ENCODE measurements at regions not wholly inside any gene's neighbourhood (a gene's known extent, or its start where the extent isn't known, plus 50 kb on each side); places are given as distances from the start of the nearest gene placed in this dataset.
A peak's percentile ranks its signal among the peaks of the same experiment; 100 is the strongest.

- DNase-seq (ENCODE audit: low read depth, low spot score): peak; percentile 26
Observed at GRCh38 chr2:164205347-164205746, 415.9 kb downstream of the GRB14 start.

GRCh38 chr2:164203131-164203530 lies 418.2 kb downstream of the GRB14 start:
- in situ Hi-C loops (cut with HindIII; ENCODE audit: low pct_unique_long_range_greater_than_20kb, low sequenced_read_pairs): no loop called here

More at GRCh38 chr2:164205347-164205746, 415.9 kb downstream of the GRB14 start:
- in situ Hi-C loops (cut with HindIII; ENCODE audit: low pct_unique_long_range_greater_than_20kb, low sequenced_read_pairs): no loop called here

GRCh38 chr2:164198256-164198655 lies 423.0 kb downstream of the GRB14 start:
- in situ Hi-C loops (cut with HindIII; ENCODE audit: low pct_unique_long_range_greater_than_20kb, low sequenced_read_pairs): no loop called here
- DNase-seq (ENCODE audit: low read depth, low spot score): no peak

More at GRCh38 chr2:164203131-164203530, 418.2 kb downstream of the GRB14 start:
- DNase-seq (ENCODE audit: low read depth, low spot score): no peak

DNA sequence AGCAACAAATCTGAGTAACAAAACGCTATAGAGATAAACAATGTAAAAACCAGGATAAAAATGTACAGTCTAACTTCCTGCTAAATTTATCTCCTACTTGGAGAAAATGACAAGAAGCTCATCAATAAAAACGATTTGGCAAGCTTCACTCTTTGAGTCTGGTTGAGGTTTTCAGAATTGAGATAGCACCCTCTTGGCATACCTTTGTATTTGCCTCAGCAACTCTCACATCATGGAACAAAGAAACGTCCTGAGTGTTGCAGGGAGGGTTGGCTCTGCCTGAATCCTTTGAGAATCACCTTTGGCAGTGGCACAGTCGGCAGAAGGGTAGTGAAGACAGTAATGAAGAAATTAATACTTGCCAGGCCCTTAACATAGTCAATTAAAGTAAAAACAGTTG lies 430.6 kb downstream of the GRB14 start:
- DNase-seq (ENCODE audit: low read depth, low spot score): no peak
- in situ Hi-C loops (cut with HindIII; ENCODE audit: low pct_unique_long_range_greater_than_20kb, low sequenced_read_pairs): no loop called here

DNA sequence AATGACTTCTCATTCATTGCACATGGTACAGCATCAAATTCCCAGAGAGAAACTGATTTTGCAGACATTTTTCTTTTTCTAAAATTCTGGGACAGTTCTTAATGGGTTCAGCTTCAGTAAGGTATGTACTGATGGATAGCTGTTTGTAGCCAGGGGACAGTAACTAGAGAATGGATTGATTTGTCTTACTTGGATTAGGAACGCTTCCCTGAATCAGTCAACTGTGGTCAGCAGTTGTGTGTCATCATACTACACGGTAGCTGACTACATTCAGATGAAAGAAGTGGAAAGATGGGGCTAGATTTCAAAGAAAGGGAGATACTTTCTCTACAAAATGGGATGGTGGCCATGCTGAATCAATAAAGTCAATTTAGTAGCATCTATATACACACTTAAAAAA lies 431.4 kb downstream of the GRB14 start:
- DNase-seq (ENCODE audit: low read depth, low spot score): no peak
- in situ Hi-C loops (cut with HindIII; ENCODE audit: low pct_unique_long_range_greater_than_20kb, low sequenced_read_pairs): no loop called here

DNA sequence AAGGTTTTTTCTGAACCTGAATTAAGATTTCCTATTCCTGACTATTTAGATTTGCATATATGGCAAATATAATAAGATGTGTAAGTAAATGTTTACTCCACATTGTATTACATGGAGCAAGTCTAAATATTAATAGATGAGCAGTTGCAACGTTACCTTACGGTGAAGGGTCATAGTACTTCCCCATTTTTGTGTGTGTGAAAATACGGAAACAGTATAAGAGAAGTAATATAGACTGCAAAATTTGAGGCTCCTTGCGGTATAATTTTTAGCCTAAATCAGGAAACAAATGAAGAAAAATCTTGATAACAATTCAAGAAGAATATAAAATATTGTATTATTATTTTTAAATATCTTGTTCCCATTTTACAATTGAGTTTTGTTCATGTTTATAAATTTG lies 434.2 kb downstream of the GRB14 start:
- in situ Hi-C loops (cut with HindIII; ENCODE audit: low pct_unique_long_range_greater_than_20kb, low sequenced_read_pairs): no loop called here
- DNase-seq (ENCODE audit: low read depth, low spot score): no peak

DNA sequence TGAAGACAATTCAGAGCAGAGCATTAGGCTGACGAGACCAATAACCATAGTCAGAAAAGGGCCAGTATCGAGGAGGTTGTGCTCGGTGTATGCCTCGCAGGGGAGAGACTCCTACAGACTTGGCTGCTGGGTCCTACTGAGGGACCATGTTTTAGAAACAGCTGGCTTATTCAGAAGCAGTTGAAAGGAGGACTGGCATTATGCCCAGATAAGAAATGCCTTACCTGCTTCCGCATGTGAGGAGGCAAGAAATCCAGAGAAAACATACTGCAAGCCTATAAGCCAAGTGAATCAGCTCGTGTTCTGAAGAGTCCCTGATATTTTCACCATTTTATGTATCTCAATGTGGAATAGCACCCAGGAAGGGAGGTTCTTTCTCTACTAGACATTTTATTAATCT lies 434.7 kb downstream of the GRB14 start:
- DNase-seq (ENCODE audit: low read depth, low spot score): no peak
- in situ Hi-C loops (cut with HindIII; ENCODE audit: low pct_unique_long_range_greater_than_20kb, low sequenced_read_pairs): no loop called here

DNA sequence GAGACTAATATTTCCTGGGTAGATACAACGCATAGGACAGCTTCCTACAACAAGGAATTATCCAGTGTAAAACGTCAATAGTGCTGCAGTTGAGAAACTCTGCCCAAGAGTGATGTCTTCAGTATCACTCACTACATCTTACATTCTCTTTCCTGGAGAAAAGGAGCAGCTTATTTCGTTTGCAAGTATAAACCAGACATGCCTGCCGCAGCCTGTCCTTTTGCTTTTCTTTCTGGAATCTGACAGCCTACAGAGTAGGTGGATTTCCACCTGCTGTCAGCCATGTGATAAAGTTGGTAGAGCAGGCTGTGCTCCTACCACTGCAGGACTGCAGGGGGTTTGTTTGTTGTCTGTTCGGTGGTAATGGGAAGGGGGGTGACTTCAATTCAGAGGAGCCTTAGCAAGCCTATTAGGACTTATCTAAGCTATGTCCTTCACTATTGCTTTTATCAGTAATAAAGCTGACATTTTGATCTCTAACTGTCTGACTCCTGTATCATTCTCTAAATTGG lies 439.1 kb downstream of the GRB14 start:
- in situ Hi-C loops (cut with HindIII; ENCODE audit: low pct_unique_long_range_greater_than_20kb, low sequenced_read_pairs): no loop called here
- DNase-seq (ENCODE audit: low read depth, low spot score): no peak

- in situ Hi-C loops (cut with HindIII; ENCODE audit: low pct_unique_long_range_greater_than_20kb, low sequenced_read_pairs): no loop called here
Observed at GRCh38 chr2:164178835-164179465, 442.3 kb downstream of the GRB14 start.

GRCh38 chr2:164164602-164165001 lies 428.8 kb upstream of the FIGN start:
- no peak for DNase-seq (ENCODE audit: low read depth, low spot score)

More at GRCh38 chr2:164178835-164179465, 442.3 kb downstream of the GRB14 start:
- no peak for DNase-seq (ENCODE audit: low read depth, low spot score)

GRCh38 chr2:164155558-164155957 lies 419.8 kb upstream of the FIGN start:
- in situ Hi-C loops (cut with HindIII; ENCODE audit: low pct_unique_long_range_greater_than_20kb, low sequenced_read_pairs): no loop called here
- no peak for DNase-seq (ENCODE audit: low read depth, low spot score)

More at GRCh38 chr2:164164602-164165001, 428.8 kb upstream of the FIGN start:
- in situ Hi-C loops (cut with HindIII; ENCODE audit: low pct_unique_long_range_greater_than_20kb, low sequenced_read_pairs): no loop called here

DNA sequence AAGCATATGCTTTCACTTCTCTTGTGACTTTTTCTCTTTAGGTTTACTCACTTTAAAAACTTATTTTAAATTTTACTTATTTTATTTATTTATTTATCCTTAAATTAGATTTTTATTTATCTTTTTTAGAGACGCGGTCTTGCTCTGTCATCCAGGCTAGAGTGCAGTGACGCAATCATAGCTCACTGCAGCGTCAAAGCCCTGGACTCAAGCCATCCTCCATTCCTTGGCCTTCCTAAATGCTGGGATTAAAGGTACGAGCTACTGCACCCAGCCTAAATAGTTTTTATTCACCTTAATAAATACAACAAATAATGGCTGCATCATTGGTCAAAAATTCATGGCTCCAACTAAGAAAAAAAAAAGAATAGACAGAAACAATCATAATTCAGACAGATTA lies 415.7 kb upstream of the FIGN start:
- in situ Hi-C loops (cut with HindIII; ENCODE audit: low pct_unique_long_range_greater_than_20kb, low sequenced_read_pairs): no loop called here
- DNase-seq (ENCODE audit: low read depth, low spot score): no peak

- in situ Hi-C loops (cut with HindIII; ENCODE audit: low pct_unique_long_range_greater_than_20kb, low sequenced_read_pairs): no loop called here
- DNase-seq (ENCODE audit: low read depth, low spot score): no peak
Observed at GRCh38 chr2:164150604-164151003, 414.8 kb upstream of the FIGN start.

- in situ Hi-C loops (cut with HindIII; ENCODE audit: low pct_unique_long_range_greater_than_20kb, low sequenced_read_pairs): no loop called here
- no peak for DNase-seq (ENCODE audit: low read depth, low spot score)
Observed at GRCh38 chr2:164146441-164146840, 410.6 kb upstream of the FIGN start.

DNA sequence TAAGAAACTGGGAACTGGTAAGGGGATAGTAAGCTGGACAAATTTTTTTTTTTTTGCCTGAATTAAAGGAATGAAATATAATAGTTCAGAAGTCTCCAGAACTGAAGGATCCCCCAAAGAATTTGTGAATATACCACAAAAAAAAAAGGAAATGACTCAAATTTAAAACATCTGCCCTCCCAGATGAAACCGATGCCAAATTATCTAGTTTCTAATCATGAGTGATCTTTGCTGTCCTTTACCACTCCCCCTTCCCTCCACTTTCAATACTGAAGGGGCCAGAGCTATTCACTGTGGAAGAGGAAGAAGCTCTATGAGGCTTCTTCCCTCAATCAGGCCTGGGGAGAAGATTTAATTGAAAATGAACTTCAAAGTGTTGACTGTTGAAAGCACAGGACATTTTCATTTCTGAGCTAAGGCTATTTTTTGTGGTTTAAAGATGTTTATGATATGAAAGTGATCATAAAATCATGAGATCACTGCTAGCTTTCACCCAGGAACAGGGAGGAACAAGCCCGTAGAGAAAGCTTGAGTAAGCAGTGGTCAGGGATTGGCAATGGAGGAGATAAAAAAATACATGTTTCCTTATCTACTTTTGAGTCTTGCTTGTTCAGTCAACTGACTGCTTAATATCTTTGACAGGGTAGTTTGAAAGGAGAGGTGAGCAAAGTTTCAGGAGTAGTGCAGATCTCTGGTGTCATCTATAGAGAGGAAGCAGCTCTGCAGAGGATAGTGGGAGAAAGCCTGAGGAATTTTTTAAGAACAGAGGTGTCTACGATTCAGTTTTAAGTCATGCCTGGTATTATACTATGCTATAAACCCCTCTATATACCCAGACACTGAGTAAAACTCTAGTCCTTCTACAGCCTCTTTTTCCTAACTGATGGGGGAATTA lies 409.5 kb upstream of the FIGN start:
- in situ Hi-C loops (cut with HindIII; ENCODE audit: low pct_unique_long_range_greater_than_20kb, low sequenced_read_pairs): no loop called here
- no peak for DNase-seq (ENCODE audit: low read depth, low spot score)

DNA sequence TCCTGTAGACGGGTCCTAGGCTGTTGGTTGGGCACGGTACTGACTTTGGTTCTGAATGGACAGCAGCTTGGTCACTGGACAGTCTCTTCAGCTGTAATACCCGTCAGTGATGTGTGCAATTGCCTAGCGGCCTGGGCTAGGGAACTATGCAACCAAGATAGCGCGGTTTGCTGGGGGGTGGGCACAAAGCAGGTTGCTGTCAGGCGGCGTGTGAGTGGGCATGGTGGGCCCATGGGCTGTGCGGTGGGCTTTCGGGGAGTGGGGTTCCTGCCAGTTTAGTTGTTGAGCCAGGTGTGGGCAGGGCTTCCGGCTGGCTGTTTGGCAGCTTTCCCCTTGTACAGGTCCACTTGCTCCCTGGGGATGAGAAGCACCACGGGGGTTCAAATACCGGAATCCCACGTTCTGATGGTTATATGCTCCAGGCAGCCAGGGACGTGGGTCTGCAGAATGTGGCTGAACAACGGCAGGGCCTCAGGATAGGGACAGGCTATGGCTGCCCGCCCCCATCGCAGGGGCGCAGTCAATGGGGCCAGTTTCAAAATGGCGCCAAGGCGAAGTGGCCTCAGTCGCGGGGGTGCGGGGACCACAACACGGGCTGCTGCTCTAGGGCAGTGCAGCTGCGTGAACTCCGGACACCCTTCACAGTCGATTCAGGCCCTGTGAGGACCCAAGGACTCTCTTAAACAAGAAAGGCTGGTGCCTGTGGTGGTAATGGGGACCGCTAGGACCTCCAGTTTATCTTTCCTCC lies 407.5 kb upstream of the FIGN start:
- no peak for DNase-seq (ENCODE audit: low read depth, low spot score)
- in situ Hi-C loops (cut with HindIII; ENCODE audit: low pct_unique_long_range_greater_than_20kb, low sequenced_read_pairs): no loop called here

GRCh38 chr2:164142755-164143154 lies 406.9 kb upstream of the FIGN start:
- in situ Hi-C loops (cut with HindIII; ENCODE audit: low pct_unique_long_range_greater_than_20kb, low sequenced_read_pairs): no loop called here
- no peak for DNase-seq (ENCODE audit: low read depth, low spot score)

- DNase-seq (ENCODE audit: low read depth, low spot score): no peak
- in situ Hi-C loops (cut with HindIII; ENCODE audit: low pct_unique_long_range_greater_than_20kb, low sequenced_read_pairs): no loop called here
Observed at GRCh38 chr2:164141271-164141670, 405.5 kb upstream of the FIGN start.
